ENCODE measurements at regions not wholly inside any gene's neighbourhood (a gene's known extent, or its start where the extent isn't known, plus 50 kb on each side); places are given as distances from the start of the nearest gene placed in this dataset.

DNA sequence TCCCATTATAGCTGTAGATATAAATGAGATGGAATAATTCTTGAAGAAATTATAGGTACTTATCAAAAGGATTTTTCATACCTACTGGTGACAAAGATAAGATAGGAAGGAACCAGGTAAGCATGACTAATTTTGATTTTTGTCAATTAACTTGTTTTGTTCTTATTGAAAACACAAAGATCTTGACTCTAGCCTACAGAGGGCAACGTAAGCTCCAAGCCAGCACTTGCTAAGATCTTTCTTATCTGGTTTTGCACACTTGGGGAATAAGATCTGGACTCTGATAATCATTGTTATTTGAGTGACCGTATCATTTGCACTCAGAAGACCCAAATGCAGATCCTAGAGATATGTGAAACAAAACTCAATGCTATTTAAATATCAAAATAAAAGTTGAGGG, 223.4 kb downstream of the VEGFC start:
- DNase-seq (ENCODE audit: low spot score) (no peak), FAIRE-seq (no peak)

DNA sequence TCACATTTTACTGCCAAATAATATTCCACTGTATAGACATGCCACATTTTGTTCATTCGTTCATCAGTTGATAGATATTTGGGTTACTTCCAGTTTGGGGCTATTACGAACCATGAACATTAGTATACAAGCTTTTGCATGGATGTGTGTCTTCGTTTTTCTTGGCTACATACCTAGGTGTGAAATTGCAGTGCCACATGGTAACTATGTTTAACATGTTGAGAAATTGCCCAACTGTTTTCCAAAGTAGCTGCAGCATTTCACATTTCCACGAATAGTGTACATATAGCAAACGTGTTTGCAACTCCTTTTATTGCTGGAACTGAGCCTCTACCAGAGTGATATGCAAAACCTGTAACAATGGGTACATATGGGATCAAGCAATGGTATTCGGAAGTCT, 221.5 kb downstream of the VEGFC start:
- FAIRE-seq, result no peak
- DNase-seq (ENCODE audit: low spot score), result no peak

- FAIRE-seq (no peak), DNase-seq (ENCODE audit: low spot score) (no peak)
Measured at GRCh38 chr4:176575141-176575730, 217.5 kb downstream of the VEGFC start.

- no peak for FAIRE-seq
- DNase-seq (ENCODE audit: low spot score), result no peak
Measured at GRCh38 chr4:176579226-176579625, 213.5 kb downstream of the VEGFC start.

GRCh38 chr4:176583278-176583677, 209.4 kb downstream of the VEGFC start:
- FAIRE-seq, result no peak
- no peak for DNase-seq (ENCODE audit: low spot score)

- DNase-seq (ENCODE audit: low spot score), result no peak
- no peak for FAIRE-seq
Measured at GRCh38 chr4:176584031-176584606, 208.6 kb downstream of the VEGFC start.

- DNase-seq (ENCODE audit: low spot score) (no peak), FAIRE-seq (no peak)
Measured at GRCh38 chr4:176587920-176588319, 204.8 kb downstream of the VEGFC start.

DNA sequence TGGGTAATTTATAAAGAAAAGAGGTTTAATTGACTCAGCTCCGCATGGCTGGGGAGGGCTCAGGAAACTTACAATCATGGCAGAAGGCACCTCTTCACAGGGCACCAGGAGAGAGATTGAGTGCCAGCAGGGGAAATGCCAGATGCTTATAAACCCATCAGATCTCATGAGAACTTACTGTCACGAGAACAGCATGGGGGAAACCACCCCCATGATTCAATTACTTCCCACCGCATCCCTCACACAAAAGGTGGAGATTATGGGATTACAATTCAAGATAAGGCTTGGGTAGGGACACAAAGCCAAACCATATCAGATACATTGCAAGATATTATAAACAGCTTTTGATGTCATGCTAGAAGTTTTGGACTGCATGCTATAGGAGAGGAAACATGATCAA, 204.3 kb downstream of the VEGFC start:
- no peak for DNase-seq (ENCODE audit: low spot score)

DNA sequence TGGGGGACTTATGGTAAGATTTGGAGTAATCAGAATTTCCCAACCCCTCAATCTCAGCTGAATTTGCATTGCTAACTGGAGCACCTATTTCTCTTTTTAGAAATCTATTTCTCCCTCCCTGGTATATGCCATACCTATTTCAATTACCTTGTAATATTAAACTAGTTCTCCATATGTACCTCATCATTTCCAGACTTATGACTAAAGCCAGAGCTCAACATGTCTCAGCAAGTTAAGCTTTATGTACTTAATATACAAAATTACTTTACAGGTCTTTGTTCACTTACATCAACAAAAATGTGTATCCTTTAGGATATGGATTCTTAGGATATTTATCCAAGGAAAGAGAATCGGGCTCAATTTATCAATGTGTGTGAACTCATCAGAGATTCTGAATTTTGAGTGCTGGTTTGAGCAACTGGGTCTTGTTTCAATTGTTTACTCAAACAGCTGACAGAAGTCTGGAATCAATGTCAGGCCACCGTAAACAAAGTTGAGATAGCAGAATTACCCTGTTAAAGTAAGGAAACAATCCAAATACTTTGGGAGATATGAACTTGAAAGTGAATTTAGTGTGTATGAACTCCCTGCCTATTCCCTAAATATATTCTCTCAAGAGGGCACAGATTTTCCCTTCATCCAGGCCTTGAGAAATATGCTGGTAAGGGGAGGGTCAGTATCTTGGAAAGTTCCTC, 199.6 kb downstream of the VEGFC start:
- DNase-seq (ENCODE audit: low spot score) (no peak), FAIRE-seq (no peak)

More for the DNA sequence above, 204.3 kb downstream of the VEGFC start:
- FAIRE-seq, result no peak

- FAIRE-seq (no peak), DNase-seq (ENCODE audit: low spot score) (no peak)
Measured at GRCh38 chr4:176593943-176594342, 198.8 kb downstream of the VEGFC start.

DNA sequence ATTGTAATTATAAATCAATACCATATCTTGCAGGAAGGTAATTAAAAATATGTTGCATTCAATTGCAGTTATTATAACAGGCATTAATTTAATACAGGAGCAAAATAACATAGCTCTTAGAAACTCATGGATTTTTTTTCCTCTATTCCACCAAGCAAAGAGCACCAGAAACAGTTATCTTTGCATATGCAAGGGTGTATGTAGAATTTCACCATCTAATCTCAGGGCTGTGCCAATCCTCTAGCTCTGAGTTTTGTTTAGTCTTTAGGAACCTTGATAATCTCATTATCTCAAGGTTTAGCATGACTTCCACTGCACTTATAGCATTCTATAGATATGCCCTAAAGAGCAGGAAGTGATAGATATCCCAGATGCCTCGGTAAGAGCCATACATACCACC, 197.5 kb downstream of the VEGFC start:
- FAIRE-seq (no peak), DNase-seq (ENCODE audit: low spot score) (no peak)

- FAIRE-seq, result no peak
- DNase-seq (ENCODE audit: low spot score), result peak; percentile 36
Measured at GRCh38 chr4:176601124-176601523, 191.6 kb downstream of the VEGFC start.

DNA sequence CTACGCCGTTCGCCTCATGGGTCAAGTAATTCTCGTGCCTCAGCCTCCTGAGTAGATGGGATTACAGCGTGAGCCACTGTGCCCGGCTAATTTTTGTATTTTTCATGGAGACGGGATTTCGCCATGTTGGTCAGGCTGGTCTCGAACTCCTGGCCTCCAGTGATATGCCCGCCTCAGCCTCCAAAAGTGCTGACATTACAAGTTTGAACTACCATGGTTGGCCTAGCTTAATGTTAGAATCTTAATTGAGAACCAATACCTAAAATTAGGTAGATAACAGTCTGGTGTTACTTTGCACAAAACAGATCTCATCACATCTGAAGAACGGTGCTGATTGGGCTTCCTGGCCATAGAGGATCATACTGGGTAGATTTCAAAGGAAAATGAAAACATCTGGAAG, 184.9 kb downstream of the VEGFC start:
- DNase-seq (ENCODE audit: low spot score), result no peak

DNA sequence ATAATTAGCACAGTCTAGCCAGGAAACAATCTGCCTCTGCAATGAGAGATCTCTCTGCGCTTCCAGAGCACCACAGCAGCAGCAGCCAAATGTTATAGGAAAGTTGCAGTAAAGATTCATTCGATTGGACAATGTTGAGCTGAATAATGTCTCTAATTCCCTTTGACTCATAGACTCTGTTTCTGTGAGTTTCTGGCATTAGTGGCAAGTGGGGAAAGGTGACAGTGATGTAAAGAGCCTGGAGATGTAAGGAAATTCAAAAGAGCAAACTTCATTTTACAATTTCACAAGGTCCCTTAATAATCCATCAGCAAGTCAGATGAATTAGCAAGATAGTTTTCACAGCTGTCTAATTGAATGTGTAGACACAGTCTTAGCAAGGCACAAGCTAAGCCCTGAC, 184.4 kb downstream of the VEGFC start:
- no peak for FAIRE-seq
- no peak for DNase-seq (ENCODE audit: low spot score)

More for the DNA sequence above, 184.9 kb downstream of the VEGFC start:
- no peak for FAIRE-seq

DNA sequence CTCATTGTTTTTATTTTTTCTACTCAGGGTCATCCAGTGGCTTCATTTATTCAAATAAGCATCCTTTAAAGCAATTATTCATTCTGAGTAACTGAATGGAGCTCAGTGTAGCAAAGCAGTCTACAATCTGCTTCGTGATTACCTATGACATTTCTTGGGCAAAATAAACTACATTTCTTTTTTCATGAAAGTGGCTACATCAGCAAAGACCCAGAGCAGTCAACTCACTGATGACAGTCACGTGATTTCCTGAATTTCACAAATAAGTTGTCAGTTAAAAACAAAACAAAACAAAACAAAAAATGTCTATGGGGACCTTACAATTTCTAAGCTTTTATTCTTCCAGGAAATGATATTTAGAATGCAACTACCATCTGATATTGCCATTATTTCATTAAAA, 182.1 kb downstream of the VEGFC start:
- DNase-seq (ENCODE audit: low spot score) (no peak), FAIRE-seq (no peak)

GRCh38 chr4:176611381-176611780, 181.3 kb downstream of the VEGFC start:
- DNase-seq (ENCODE audit: low spot score) (no peak), FAIRE-seq (no peak)

GRCh38 chr4:176611951-176612350, 180.8 kb downstream of the VEGFC start:
- FAIRE-seq (no peak), DNase-seq (ENCODE audit: low spot score) (no peak)

- FAIRE-seq (no peak), DNase-seq (ENCODE audit: low spot score) (no peak)
Measured at GRCh38 chr4:176614793-176615192, 177.9 kb downstream of the VEGFC start.

GRCh38 chr4:176616151-176616550, 176.6 kb downstream of the VEGFC start:
- no peak for DNase-seq (ENCODE audit: low spot score)
- FAIRE-seq, result no peak

DNA sequence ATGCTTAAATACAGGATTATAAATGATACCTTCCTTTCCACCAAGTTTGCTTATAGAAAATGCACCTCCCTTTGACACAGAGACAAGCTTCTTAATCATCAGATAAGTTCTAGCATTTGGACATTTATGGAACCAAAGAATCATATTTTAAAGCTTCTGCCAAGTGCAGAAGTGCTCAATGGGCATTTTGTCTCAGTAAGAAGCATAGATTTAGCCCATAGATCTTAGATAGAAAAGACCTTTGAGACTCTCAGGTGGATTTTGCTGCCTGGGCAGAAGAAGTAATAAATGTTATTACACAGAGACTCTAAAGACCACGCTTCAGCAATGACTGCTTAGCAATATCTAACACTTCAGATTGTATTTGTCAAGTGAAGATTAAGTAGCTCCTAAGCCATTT, 174.6 kb downstream of the VEGFC start:
- no peak for FAIRE-seq
- DNase-seq (ENCODE audit: low spot score), result no peak

- FAIRE-seq, result no peak
- DNase-seq (ENCODE audit: low spot score), result no peak
Measured at GRCh38 chr4:176619430-176619829, 173.3 kb downstream of the VEGFC start.

DNA sequence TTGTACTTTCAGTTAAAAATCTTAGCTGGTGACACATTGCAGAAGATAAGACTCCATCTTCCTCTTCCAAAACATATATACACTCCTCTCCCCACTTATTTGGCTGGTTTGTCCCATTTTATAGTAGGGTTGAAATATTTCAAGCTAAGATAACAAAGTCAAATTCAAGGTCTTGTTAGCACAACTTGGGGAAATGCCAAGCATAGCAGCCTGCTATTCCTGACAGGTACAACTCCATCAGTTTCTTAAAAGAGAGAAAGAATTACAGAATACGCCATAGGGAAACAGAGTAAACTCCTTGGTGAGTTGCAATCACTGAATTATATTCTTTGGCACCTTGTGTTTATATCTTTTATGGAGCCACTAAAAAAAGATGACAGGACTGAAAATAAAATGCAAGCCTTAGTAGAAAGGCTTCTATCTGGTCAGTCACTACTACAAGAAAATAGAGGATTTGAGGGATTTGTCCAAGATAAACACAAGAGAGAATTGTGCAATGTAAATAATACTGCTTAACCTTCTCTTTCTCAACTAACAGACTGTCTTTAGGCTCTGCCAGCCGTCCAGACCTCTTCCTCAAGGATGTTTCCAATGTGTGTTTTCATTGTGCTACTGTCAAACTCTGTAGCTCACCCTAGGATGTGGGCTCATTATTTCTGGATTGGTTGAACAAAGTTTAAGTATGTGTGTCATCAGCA, 170.3 kb downstream of the VEGFC start:
- no peak for DNase-seq (ENCODE audit: low spot score)
- no peak for FAIRE-seq

All from urothelium cell line (cell line).